Upper lobe of left lung (tissue), 4 donors: ENCODE measurements at regions not wholly inside any gene's neighbourhood (a gene's known extent, or its start where the extent isn't known, plus 50 kb on each side); places are given as distances from the start of the nearest gene placed in this dataset.

Source experiments
- CTCF ChIP-seq, 6 experiments: fragments of 450-650 bp in 4 of 6; fragments of 200-600 bp in 2 of 6; sonication (generic) in 2 of 6; IDR thresholded peaks; one replicate each; pipeline ENCODE4 v1.5.1; 2016 to 2019; ENCODE audit warnings: antibody characterized with exemption in 6 of 6
- EP300 ChIP-seq, 4 donors: sonication (generic); formaldehyde crosslinking; IDR thresholded peaks; one replicate each; pipeline ENCODE4 v1.5.1; 2017; ENCODE audit warnings: antibody characterized with exemption in 4 of 4, control low read depth in 2 of 4

GRCh38 chrX:15976396-15976795 is 121.8 kb upstream of the AP1S2 start:
- TF ChIP-seq CTCF (IDR thresholded peaks at IDR 0.05) (no peak), EP300 (IDR thresholded peaks at IDR 0.05) (no peak)
